Eye (tissue), 1 donor: ENCODE measurements at regions not wholly inside any gene's neighbourhood (a gene's known extent, or its start where the extent isn't known, plus 50 kb on each side); places are given as distances from the start of the nearest gene placed in this dataset.

Experiments
- DNase-seq: peaks from one replicate; pipeline ENCODE4 v3.0.0-alpha.2; 2015

- no peak for DNase-seq
Observed at GRCh38 chr9:14560194-14560593, 133.0 kb downstream of the ZDHHC21 start.

- DNase-seq: peak; percentile 22
Observed at GRCh38 chr9:14554886-14555285, 138.3 kb downstream of the ZDHHC21 start.

GRCh38 chr9:14547245-14548060 is 145.8 kb downstream of the ZDHHC21 start:
- no peak for DNase-seq

DNA sequence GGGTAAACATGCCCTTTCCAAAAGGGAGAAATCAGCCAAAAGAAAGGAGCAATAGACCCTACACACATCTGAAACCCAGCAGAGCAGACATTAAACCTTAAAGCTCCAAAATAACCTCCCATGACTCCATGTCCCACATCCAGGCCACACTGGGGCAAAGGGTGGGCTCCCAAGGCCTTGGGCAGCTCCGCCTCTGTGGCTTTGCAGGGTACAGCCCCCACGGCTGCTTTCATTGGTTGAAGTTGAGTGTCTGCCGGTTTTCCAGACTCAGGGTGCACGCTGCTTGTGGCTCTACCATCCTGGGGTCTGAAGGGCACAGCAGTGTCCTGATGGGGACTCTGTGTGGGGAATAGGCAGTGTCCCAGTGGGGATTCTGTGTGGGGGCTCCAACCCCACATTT is 146.5 kb downstream of the ZDHHC21 start:
- DNase-seq: no peak

- DNase-seq: peak; percentile 38
Observed at GRCh38 chr9:14542071-14542470, 151.2 kb downstream of the ZDHHC21 start.

DNA sequence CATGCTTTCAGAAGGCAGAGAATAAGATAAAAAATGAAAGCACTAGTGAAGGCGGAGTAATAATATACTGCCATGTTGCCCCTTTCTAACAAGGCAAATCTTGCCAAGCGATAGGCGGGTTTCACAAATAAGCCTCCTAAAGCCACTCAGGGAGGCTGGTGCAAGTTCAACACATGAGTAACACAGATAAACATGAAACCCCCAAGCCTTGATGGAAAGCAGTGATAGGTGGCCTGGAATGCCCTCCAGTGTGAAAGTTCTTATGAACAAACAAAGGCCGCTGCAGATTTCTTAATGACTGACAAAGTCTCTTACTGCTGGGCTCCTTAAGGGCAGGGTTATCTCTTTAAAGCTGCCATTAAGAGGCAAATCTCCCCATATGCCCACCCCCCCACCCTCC is 154.7 kb downstream of the ZDHHC21 start:
- DNase-seq: no peak

DNA sequence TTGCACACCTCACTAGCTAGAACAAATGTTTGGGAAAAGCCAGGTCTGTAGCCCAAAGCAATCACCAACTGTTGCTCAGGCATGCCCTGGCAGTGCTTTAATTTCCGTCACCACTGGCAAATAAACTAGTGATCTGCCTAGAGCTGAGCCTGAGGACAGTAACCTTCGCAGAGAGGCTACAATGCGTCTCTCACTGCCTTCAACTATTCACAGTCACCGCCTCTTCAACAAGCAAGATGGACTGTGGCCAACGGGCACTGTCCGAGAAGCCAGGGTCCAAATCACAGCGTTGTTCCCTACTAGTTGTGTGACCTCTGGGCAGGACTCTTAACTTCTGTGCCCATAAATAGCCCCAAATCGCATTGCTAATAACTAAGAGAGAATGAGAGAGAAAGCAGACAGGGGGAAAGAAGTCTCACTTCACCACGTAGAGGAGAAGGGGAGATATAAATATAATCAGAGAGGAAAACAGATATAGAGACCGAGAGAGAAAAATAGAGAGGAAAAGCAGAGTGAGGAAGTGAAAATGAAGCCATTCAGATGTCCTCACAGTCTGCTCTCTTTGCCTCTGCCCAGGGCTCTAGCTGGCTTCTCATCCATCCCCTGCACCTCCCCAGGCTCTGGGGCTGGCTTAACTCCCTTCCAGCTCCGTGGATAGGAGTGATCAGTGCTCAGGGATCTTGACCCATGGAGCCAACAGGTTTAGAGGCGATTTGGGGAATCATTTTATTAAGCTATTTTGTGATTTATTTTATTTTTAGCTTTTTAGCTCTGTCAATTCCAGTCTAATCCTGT is 157.9 kb downstream of the ZDHHC21 start:
- DNase-seq: no peak

- DNase-seq: no peak
Observed at GRCh38 chr9:14533867-14534640, 159.2 kb downstream of the ZDHHC21 start.

DNA sequence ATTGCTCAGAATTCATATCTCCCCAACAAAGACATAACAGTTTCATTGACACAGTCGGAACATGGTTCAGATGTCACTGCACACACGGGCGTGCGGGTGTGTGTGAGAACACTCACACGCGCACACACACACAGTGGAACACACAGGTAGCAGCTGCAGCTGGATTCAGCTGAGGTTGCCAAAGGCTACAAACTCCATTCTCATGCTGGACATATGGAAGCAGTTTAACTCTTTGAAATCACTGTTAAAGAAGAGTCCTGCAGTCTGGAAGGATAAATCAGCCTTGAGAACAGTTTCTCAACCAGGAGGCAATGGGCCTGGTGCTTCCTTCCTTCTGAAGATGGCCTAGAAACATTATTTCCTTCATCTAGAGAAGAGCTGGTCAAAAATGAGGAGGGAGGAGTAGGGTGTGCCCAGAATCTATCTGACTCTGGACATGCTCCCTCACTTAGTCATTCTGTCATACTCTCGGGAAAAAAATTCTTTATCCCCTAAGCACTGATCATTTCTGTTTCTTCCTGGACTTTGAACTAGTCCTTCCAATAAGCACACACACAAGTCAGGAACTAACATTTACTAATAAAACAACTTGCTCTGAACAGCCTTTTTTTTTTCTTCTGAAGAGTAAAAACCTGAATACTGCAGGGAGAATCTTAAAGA is 160.6 kb downstream of the ZDHHC21 start:
- DNase-seq: peak; percentile 22

GRCh38 chr9:14531341-14532269 is 161.6 kb downstream of the ZDHHC21 start:
- no peak for DNase-seq

DNA sequence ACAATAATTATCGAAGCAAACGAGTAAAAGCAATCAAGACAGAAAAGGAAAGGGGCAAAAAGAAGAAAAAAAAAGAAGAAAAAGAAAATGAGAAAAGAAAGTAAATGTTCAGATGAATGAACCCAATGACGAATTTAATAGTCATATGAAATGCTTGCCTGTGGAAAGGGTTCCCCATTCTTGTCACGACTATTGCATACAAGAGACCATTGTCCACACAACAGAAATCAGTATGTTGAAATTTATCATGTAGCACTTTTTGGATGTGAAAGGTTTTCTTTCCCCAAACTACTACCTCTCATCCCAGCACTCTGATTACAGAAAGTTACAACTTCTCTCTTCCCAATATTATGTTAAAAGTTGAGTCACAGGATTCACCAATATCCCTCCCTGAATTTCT is 162.4 kb downstream of the ZDHHC21 start:
- peak; percentile 22 for DNase-seq

DNA sequence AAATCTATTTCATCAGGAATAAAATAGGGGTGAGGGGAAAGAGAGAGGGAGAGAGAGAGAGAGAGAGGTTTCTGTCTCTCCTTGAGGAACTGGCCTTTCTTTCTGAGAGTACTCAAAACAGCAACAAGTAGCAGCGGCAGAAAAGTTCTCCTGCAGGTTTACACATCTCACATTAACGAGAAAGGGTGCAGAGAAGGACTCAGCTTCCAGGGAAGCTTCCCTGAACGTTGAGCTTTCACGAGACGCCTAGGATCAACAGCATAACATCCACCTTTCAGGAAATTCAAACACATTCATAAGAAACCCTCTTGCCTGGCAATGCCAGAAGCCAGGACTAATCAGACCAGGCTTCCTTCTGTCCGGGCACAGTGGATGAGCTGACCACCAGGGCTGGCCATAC is 162.9 kb downstream of the ZDHHC21 start:
- DNase-seq: peak; percentile 25

- no peak for DNase-seq
Observed at GRCh38 chr9:14529629-14530028, 163.6 kb downstream of the ZDHHC21 start.

- no peak for DNase-seq
Observed at GRCh38 chr9:14529054-14529453, 164.2 kb downstream of the ZDHHC21 start.

GRCh38 chr9:14526504-14526903 is 166.7 kb downstream of the ZDHHC21 start:
- DNase-seq: no peak

DNA sequence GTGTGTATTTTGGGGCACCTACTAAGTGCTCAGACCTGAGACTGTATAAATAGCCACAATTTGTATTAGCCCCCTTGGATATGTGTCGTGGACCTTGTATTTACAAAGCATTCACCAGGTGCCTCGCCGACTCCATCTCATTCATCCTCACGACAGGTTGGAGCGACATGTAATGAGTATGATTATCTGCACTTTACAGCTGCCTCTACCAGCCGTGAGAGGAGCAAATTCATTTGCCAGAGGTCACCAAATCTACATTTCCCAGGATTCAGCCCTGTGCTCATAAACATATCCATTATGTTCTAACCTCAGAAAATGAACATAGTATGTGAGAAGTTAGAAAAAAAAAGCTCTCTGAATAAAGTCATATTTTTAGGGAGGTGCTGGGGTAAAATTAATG is 167.4 kb downstream of the ZDHHC21 start:
- no peak for DNase-seq

DNA sequence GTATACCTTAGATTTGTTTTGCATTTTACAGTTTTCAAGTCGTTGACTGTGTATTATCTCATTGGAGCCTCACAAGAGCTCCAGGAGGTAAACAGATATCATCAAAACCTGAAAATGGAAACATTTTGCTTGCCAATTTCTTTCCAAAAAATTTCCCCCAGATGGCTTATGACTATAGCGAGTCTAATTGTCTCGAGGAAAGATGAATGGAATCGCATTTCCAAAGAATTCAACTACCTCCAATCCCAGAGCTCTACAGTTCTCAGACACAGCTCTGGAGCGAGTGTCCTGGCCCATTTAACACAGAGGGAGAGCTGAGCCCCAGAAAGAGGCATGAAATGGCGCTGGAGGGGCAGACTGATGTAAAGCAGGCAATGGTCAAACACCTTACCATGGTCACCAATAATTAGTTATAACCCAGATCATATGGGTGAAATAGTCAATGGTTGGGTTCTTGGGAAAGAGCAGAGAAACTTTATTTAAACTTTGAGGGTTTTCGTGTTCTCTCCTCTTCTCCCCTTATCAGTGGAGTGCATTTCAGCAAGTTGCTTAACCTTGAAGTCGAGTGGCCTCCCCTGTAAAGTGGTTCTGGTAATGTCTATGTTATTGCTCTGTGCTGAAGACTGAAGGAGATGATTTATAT is 168.2 kb downstream of the ZDHHC21 start:
- DNase-seq: no peak

DNA sequence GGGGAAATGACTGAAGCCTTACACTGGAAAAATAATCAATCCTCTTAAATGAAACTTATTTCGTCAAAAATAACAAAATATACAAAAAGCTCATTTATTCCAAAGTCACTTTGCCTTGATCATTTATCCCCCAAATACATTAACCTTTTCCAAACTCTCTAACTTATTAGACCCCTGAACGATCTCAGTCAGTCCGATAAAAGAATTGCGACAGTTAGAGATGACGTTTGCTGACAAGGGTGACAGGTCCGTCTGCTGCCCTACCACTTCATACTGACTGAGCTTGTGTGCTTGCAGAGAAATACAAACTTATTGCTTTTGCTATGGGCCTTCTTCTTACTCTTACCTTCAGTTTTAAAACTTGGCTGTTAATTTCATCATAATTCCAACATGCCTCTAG is 169.7 kb downstream of the ZDHHC21 start:
- DNase-seq: no peak

DNA sequence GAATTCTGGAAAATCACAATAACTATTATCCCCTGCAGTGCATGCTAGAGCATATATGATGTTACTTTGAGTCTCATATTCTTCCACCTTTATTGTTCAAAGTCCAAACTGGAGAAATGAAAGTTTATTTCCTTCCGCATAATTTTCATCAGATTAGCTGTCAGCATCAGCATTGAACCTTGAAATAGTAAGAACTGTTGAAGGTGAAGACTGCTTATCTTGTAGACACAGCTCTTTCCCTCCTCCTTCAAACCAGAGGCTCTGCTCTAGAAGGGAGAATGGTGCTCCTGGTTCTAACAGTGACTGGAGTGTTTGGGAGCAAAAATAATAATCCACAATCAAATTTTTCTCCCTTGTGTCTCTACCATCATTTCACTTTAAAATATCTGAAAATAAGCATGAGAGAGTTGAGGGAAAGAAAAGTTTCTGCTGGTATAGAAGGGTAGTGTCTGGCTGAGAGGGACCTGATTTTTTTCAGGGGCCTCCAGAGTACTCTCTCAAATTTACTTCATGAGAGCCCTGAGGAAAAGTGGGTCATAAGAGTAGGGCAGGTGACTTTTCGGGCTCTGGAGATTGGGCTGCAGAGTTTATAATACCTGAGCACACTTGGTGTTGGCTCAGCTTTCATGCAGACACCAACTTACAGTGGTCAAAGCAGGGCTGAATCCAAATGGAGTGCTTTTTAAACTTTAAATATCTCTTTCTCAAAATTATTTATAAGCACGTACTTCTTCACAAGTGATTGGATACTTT is 170.4 kb downstream of the ZDHHC21 start:
- DNase-seq: no peak

GRCh38 chr9:14520341-14520740 is 172.9 kb downstream of the ZDHHC21 start:
- no peak for DNase-seq
